ENCODE measurements at regions not wholly inside any gene's neighbourhood (a gene's known extent, or its start where the extent isn't known, plus 50 kb on each side); places are given as distances from the start of the nearest gene placed in this dataset.

GRCh38 chr2:7956126-7956689 is 725.6 kb upstream of the ID2 start:
- DNase-seq (ENCODE audit: extremely low spot score, unreplicated experiment) = no peak
- H3K27ac Mint-ChIP-seq (ENCODE audit: unreplicated experiment) = no peak overlapping the region
- no peak overlapping the region for H3K4me3 Mint-ChIP-seq (ENCODE audit: unreplicated experiment)
- TF ChIP-seq CTCF (IDR thresholded peaks at IDR 0.05) = no peak
- peaks cover 5% of the 10 kb centered on the region for H3K27me3 Mint-ChIP-seq (ENCODE audit: unreplicated experiment)
- H3K9me3 Mint-ChIP-seq (ENCODE audit: unreplicated experiment) = no peaks in the 10 kb centered on the region
- H3K4me1 Mint-ChIP-seq (ENCODE audit: unreplicated experiment) = no peaks in the 10 kb centered on the region
- H3K36me3 Mint-ChIP-seq (ENCODE audit: unreplicated experiment) = no peaks in the 10 kb centered on the region

- no peak overlapping the region for H3K27ac Mint-ChIP-seq (ENCODE audit: unreplicated experiment)
- H3K9me3 Mint-ChIP-seq (ENCODE audit: unreplicated experiment) = no peaks in the 10 kb centered on the region
- no peak for TF ChIP-seq CTCF (IDR thresholded peaks at IDR 0.05)
- peaks cover 2% of the 10 kb centered on the region for H3K27me3 Mint-ChIP-seq (ENCODE audit: unreplicated experiment)
- no peaks in the 10 kb centered on the region for H3K36me3 Mint-ChIP-seq (ENCODE audit: unreplicated experiment)
- H3K4me3 Mint-ChIP-seq (ENCODE audit: unreplicated experiment) = no peak overlapping the region
- no peak for DNase-seq (ENCODE audit: extremely low spot score, unreplicated experiment)
- no peaks in the 10 kb centered on the region for H3K4me1 Mint-ChIP-seq (ENCODE audit: unreplicated experiment)
Observed at GRCh38 chr2:7961550-7961949, 720.3 kb upstream of the ID2 start.

- Mint-ChIP-seq H3K9me3 (ENCODE audit: unreplicated experiment) (no peaks in the 10 kb centered on the region), H3K27ac (ENCODE audit: unreplicated experiment) (no peak overlapping the region), H3K4me3 (ENCODE audit: unreplicated experiment) (no peak overlapping the region), H3K27me3 (ENCODE audit: unreplicated experiment) (peaks cover 2% of the 10 kb centered on the region), H3K4me1 (ENCODE audit: unreplicated experiment) (no peaks in the 10 kb centered on the region), H3K36me3 (ENCODE audit: unreplicated experiment) (no peaks in the 10 kb centered on the region)
- DNase-seq (ENCODE audit: extremely low spot score, unreplicated experiment) = no peak
- no peak for TF ChIP-seq CTCF (IDR thresholded peaks at IDR 0.05)
Observed at GRCh38 chr2:7962161-7962560, 719.7 kb upstream of the ID2 start.

GRCh38 chr2:7963787-7964186 is 718.1 kb upstream of the ID2 start:
- no peaks in the 10 kb centered on the region for H3K9me3 Mint-ChIP-seq (ENCODE audit: unreplicated experiment)
- DNase-seq (ENCODE audit: extremely low spot score, unreplicated experiment) = no peak
- H3K4me1 Mint-ChIP-seq (ENCODE audit: unreplicated experiment) = no peaks in the 10 kb centered on the region
- H3K27ac Mint-ChIP-seq (ENCODE audit: unreplicated experiment) = no peak overlapping the region
- no peaks in the 10 kb centered on the region for H3K36me3 Mint-ChIP-seq (ENCODE audit: unreplicated experiment)
- peaks cover 2% of the 10 kb centered on the region for H3K27me3 Mint-ChIP-seq (ENCODE audit: unreplicated experiment)
- TF ChIP-seq CTCF (IDR thresholded peaks at IDR 0.05) = no peak
- no peak overlapping the region for H3K4me3 Mint-ChIP-seq (ENCODE audit: unreplicated experiment)

- no peaks in the 10 kb centered on the region for H3K9me3 Mint-ChIP-seq (ENCODE audit: unreplicated experiment)
- TF ChIP-seq CTCF (IDR thresholded peaks at IDR 0.05) = no peak
- no peak overlapping the region for H3K27ac Mint-ChIP-seq (ENCODE audit: unreplicated experiment)
- H3K4me1 Mint-ChIP-seq (ENCODE audit: unreplicated experiment) = no peaks in the 10 kb centered on the region
- no peak overlapping the region for H3K4me3 Mint-ChIP-seq (ENCODE audit: unreplicated experiment)
- peaks cover 2% of the 10 kb centered on the region for H3K27me3 Mint-ChIP-seq (ENCODE audit: unreplicated experiment)
- H3K36me3 Mint-ChIP-seq (ENCODE audit: unreplicated experiment) = no peaks in the 10 kb centered on the region
- DNase-seq (ENCODE audit: extremely low spot score, unreplicated experiment) = no peak
Observed at GRCh38 chr2:7966032-7966431, 715.8 kb upstream of the ID2 start.
